ENCODE measurements at regions not wholly inside any gene's neighbourhood (a gene's known extent, or its start where the extent isn't known, plus 50 kb on each side); places are given as distances from the start of the nearest gene placed in this dataset.

DNA sequence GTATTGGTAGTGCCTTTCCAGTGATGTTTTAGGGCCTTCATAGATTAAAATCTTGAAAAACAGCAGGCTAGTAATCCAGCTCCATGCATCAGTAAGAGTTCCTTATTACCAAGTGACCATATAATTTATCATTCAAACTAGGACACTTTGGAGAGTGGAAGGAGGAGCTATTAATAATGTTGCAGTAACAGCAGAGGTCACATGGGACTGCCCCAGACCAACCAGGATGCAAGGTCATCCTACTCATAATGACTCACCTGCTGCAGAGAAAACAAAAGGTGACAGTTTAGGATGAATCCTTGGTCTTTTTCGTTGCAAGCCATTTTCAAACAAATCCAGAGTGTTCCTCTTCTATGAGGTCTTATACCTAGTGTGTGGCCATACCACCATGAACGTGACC is 187.4 kb downstream of the NUF2 start:
- Histone ChIP-seq H3K4me3 (no peak overlapping the region), H3K9me3 (replicated peaks in 1 of 3) (no peaks in the 10 kb centered on the region), H3K27me3 (no peaks in the 10 kb centered on the region), H3K27ac (no peak overlapping the region), H3K4me1 (replicated peaks in 1 of 2) (peaks cover 0 to 6% of the 10 kb centered on the region in 2 donors), H3K36me3 (replicated peaks in 1 of 2) (no peaks in the 10 kb centered on the region)
- TF ChIP-seq POLR2A (IDR thresholded peaks at IDR 0.05) = no peak
- DNase-seq = peak in 4 of 7 donors; percentile 14 to 23 (median 18)
- intact Hi-C loops (cut with DNase I) = no loop called here
- WGBS, 4 donors = 48 to 60% (median 52%) methylated on average over 2 of the region's 2 CpGs

DNA sequence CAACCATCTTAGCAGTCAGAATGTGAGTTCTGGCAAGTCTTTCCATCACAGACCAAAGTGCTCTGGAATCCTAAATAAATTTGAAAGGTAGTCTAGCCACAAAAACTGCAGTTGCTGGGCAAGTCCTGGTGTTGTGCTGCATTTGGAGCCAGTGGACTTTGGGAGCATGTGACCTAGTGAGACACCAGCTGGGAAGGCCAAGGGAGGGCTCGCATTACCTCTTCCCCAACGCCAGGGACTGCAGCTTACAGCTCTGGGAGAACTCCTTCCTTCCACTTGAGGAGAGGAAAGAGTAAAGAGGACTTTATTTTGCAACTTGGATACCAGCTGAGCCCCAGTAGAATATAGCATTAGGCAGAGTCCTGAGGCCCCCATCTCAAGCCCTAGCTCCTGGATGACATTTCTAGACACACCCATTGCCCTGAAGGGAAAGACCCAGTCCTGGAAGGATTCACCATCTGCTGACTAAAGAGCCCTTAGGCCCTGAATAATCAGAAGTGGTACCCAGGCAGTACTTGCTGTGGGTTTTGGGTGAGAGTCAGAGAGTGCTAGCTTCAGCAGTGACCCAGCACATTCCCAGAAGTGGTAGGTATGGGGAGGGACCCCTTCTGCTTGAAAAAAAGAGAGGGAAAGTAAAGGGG is 190.7 kb downstream of the NUF2 start:
- Histone ChIP-seq H3K4me3 (no peak overlapping the region), H3K4me1 (replicated peaks in 1 of 2) (peaks cover 0 to 6% of the 10 kb centered on the region in 2 donors), H3K36me3 (replicated peaks in 1 of 2) (no peaks in the 10 kb centered on the region), H3K27me3 (no peaks in the 10 kb centered on the region), H3K9me3 (replicated peaks in 1 of 3) (no peaks in the 10 kb centered on the region), H3K27ac (no peak overlapping the region)
- no peak for DNase-seq
- intact Hi-C loops (cut with DNase I) = no loop called here
- WGBS, 4 donors = 67 to 89% (median 78%) methylated on average over 2 of the region's 2 CpGs
- TF ChIP-seq, protein P1, sequence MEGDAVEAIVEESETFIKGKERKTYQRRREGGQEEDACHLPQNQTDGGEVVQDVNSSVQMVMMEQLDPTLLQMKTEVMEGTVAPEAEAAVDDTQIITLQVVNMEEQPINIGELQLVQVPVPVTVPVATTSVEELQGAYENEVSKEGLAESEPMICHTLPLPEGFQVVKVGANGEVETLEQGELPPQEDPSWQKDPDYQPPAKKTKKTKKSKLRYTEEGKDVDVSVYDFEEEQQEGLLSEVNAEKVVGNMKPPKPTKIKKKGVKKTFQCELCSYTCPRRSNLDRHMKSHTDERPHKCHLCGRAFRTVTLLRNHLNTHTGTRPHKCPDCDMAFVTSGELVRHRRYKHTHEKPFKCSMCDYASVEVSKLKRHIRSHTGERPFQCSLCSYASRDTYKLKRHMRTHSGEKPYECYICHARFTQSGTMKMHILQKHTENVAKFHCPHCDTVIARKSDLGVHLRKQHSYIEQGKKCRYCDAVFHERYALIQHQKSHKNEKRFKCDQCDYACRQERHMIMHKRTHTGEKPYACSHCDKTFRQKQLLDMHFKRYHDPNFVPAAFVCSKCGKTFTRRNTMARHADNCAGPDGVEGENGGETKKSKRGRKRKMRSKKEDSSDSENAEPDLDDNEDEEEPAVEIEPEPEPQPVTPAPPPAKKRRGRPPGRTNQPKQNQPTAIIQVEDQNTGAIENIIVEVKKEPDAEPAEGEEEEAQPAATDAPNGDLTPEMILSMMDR (IDR thresholded peaks at IDR 0.05) = no peak
- TF ChIP-seq POLR2A (IDR thresholded peaks at IDR 0.05) = no peak

DNA sequence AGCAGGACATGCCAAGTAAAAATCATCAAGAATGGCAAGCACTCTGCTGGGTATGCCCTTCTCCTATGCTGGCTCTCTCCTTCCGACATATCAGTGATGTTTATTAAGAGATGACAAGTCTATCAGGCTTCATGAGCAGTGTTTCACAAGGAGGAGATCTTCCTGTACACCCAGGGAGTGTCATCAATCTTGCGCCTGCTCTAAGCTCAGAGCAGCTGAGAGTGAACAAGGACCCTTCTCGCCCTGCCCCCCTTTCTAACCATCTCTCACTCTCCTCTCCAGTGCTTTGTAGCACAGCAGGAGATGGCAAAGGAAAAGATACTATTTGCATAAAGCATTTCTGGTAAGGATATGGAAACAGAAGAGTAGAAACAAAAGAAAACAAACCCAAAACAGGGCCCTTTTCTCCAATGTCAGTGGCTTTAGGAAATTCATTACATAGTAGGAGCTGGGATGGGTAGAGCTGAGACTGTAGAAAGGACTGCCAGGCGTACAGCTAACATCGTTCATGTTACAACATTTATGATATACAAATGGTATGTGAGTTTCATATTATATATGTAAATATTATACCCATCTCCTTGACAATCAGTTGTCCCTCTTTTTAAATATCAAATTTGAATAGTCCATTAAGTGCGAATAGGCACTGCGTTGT is 201.7 kb downstream of the NUF2 start:
- no peaks in the 10 kb centered on the region for H3K4me1 ChIP-seq (replicated peaks in 1 of 2)
- intact Hi-C loops (cut with DNase I) = no loop called here
- no peak overlapping the region for H3K27ac ChIP-seq
- no peak overlapping the region for H3K4me3 ChIP-seq
- no peak for DNase-seq
- no peaks in the 10 kb centered on the region for H3K36me3 ChIP-seq (replicated peaks in 1 of 2)
- no peaks in the 10 kb centered on the region for H3K9me3 ChIP-seq (replicated peaks in 1 of 3)
- TF ChIP-seq POLR2A (IDR thresholded peaks at IDR 0.05) = no peak
- TF ChIP-seq, protein P1 (IDR thresholded peaks at IDR 0.05) = no peak
- 87 to 93% (median 92%) methylated on average over 7 of the region's 7 CpGs for WGBS, 4 donors
- no peaks in the 10 kb centered on the region for H3K27me3 ChIP-seq

DNA sequence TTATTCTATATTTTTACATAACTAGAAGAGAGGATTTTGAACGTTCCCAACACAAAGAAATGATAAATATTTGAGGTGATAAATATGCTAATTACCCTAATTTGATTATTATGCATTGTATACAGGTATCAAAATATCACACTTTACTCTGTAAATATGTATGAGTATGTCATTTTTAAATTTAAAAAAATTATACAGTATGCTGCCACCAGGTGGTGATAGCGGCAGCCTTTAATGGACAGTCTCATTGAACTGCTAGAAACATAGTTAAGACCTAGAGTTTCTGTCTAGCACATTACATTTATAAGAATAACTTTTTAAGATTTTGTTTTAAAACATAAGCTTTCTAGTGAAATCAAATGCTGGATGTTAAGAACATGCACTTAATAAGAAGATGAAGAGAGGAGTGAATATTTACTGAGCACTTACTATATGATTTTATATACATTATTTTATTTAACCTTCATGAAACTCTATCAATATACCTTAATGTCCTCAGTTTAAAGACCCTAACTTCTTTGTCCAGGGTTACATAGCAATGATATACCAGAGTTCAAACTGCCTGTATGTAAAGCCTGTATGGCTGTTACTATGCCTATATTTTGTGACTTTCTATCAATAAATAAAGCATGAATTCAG is 207.1 kb downstream of the NUF2 start:
- Histone ChIP-seq H3K27me3 (no peaks in the 10 kb centered on the region), H3K4me1 (replicated peaks in 1 of 2) (no peaks in the 10 kb centered on the region), H3K9me3 (replicated peaks in 1 of 3) (no peaks in the 10 kb centered on the region), H3K27ac (no peak overlapping the region), H3K36me3 (replicated peaks in 1 of 2) (no peaks in the 10 kb centered on the region), H3K4me3 (no peak overlapping the region)
- intact Hi-C loops (cut with DNase I) = loop anchor here in 1 of 2 donors (5.0 kb wide), 1 partner anchor 1543 kb away; no protein-coding TSS in a partner anchor
- 24 to 30% (median 27%) methylated on average over 2 of the region's 2 CpGs for WGBS, 4 donors
- DNase-seq = peak in 6 of 7 donors; percentile 16 to 66 (median 42)
- TF ChIP-seq POLR2A (IDR thresholded peaks at IDR 0.05) = no peak
- TF ChIP-seq, protein P1 (IDR thresholded peaks at IDR 0.05) = peak; percentile 55 to 70 (median 61)
